ENCODE measurements at regions not wholly inside any gene's neighbourhood (a gene's known extent, or its start where the extent isn't known, plus 50 kb on each side); places are given as distances from the start of the nearest gene placed in this dataset.

GRCh38 chr14:104344818-104345620, 206.6 kb downstream of the KIF26A start:
- DNase-seq = no peak

- DNase-seq = no peak
Measured at GRCh38 chr14:104345621-104346462, 207.5 kb downstream of the KIF26A start.

GRCh38 chr14:104346608-104347007, 208.2 kb downstream of the KIF26A start:
- no peak for DNase-seq

GRCh38 chr14:104348741-104349140, 210.4 kb downstream of the KIF26A start:
- DNase-seq = no peak

GRCh38 chr14:104349950-104350349, 211.6 kb downstream of the KIF26A start:
- DNase-seq = no peak

- no peak for DNase-seq
Measured at GRCh38 chr14:104350463-104351185, 212.2 kb downstream of the KIF26A start.

- DNase-seq = no peak
Measured at GRCh38 chr14:104351849-104352492, 213.6 kb downstream of the KIF26A start.

- no peak for DNase-seq
Measured at GRCh38 chr14:104352493-104353220, 214.3 kb downstream of the KIF26A start.

GRCh38 chr14:104353221-104353920, 215.0 kb downstream of the KIF26A start:
- no peak for DNase-seq

- no peak for DNase-seq
Measured at GRCh38 chr14:104353921-104354701, 215.7 kb downstream of the KIF26A start.

- DNase-seq = no peak
Measured at GRCh38 chr14:104355101-104356019, 217.0 kb downstream of the KIF26A start.

GRCh38 chr14:104356020-104356737, 217.8 kb downstream of the KIF26A start:
- no peak for DNase-seq

- no peak for DNase-seq
Measured at GRCh38 chr14:104356738-104357688, 218.6 kb downstream of the KIF26A start.

- no peak for DNase-seq
Measured at GRCh38 chr14:104357689-104358527, 219.5 kb downstream of the KIF26A start.

- DNase-seq = no peak
Measured at GRCh38 chr14:104358528-104359300, 220.3 kb downstream of the KIF26A start.

Measured in effector CD4-positive, alpha-beta T cell (primary cell).